Trophoblast cell (in vitro differentiated cells and primary cell): ENCODE measurements at regions not wholly inside any gene's neighbourhood (a gene's known extent, or its start where the extent isn't known, plus 50 kb on each side); places are given as distances from the start of the nearest gene placed in this dataset.

Source experiments
- DNase-seq, 2 donors: peaks; one replicate each; pipeline ENCODE4 v3.0.0-alpha.2; 2016
- H2AFZ ChIP-seq: 2 replicates; pipeline ENCODE4 v1.6.1; 2013; ENCODE audit warnings: low read length, moderate library complexity, mild to moderate bottlenecking; ENCODE audit not compliant: insufficient read depth, poor library complexity
- H2AK5ac ChIP-seq: 2 replicates; pipeline ENCODE4 v1.6.1; 2013; ENCODE audit warnings: mild to moderate bottlenecking, low read length
- H2BK120ac ChIP-seq: 2 replicates; pipeline ENCODE4 v1.6.1; 2013; ENCODE audit warnings: low read length, mild to moderate bottlenecking, moderate library complexity; ENCODE audit not compliant: insufficient read depth, poor library complexity
- H2BK12ac ChIP-seq: 2 replicates; pipeline ENCODE4 v1.6.1; 2013; ENCODE audit warnings: mild to moderate bottlenecking, low read length, moderate library complexity
- H2BK5ac ChIP-seq: 2 replicates; pipeline ENCODE4 v1.6.1; 2013; ENCODE audit warnings: low read length, low read depth, moderate library complexity, mild to moderate bottlenecking; ENCODE audit not compliant: poor library complexity
- H3K14ac ChIP-seq: 2 replicates; pipeline ENCODE4 v1.6.1; 2013; ENCODE audit warnings: mild to moderate bottlenecking, low read length
- H3K18ac ChIP-seq: 2 replicates; pipeline ENCODE4 v1.6.1; 2013; ENCODE audit warnings: mild to moderate bottlenecking, low read length
- H3K23ac ChIP-seq: 2 replicates; pipeline ENCODE4 v1.6.1; 2013; ENCODE audit warnings: low read length
- H3K27ac ChIP-seq: 2 replicates; pipeline ENCODE4 v1.5.1; 2013; ENCODE audit warnings: low read depth, mild to moderate bottlenecking, inconsistent platforms, low read length, moderate library complexity
- H3K27me3 ChIP-seq: 2 replicates; pipeline ENCODE4 v1.6.1; 2013; ENCODE audit warnings: inconsistent platforms, mild to moderate bottlenecking, low read length, moderate library complexity; ENCODE audit not compliant: insufficient read depth
- H3K36me3 ChIP-seq, 2 experiments: 1 replicate in 1 of 2; 2 replicates in 1 of 2; pipeline ENCODE4 v1.6.1; 2013; ENCODE audit warnings: low read length in 2 of 2, mild to moderate bottlenecking in 2 of 2, moderate library complexity in 1 of 2; ENCODE audit not compliant: insufficient read depth in 2 of 2, control insufficient read depth in 1 of 2
- H3K4ac ChIP-seq: 2 replicates; pipeline ENCODE4 v1.6.1; 2013; ENCODE audit warnings: low read depth, mild to moderate bottlenecking, low read length, moderate library complexity
- H3K4me1 ChIP-seq, 2 experiments: 1 replicate in 1 of 2; 2 replicates in 1 of 2; pipeline ENCODE4 v1.6.1; 2013; ENCODE audit warnings: low read length in 2 of 2, mild to moderate bottlenecking in 2 of 2, moderate library complexity in 1 of 2; ENCODE audit not compliant: insufficient read depth in 2 of 2, control insufficient read depth in 1 of 2
- H3K4me2 ChIP-seq: 2 replicates; pipeline ENCODE4 v1.6.1; 2013; ENCODE audit warnings: inconsistent platforms, mild to moderate bottlenecking, low read length, moderate library complexity
- H3K4me3 ChIP-seq: 2 replicates; pipeline ENCODE4 v1.5.1; 2013; ENCODE audit warnings: mild to moderate bottlenecking, low read depth, low read length, inconsistent platforms
- H3K79me1 ChIP-seq: one replicate; pipeline ENCODE4 v1.6.1; 2013; ENCODE audit warnings: low read length
- H3K79me2 ChIP-seq: 2 replicates; pipeline ENCODE4 v1.6.1; 2013; ENCODE audit warnings: low read length, mild to moderate bottlenecking; ENCODE audit not compliant: control insufficient read depth, insufficient read depth, poor library complexity
- H3K9ac ChIP-seq: 2 replicates; pipeline ENCODE4 v1.6.1; 2013; ENCODE audit warnings: mild to moderate bottlenecking, low read length
- H3K9me3 ChIP-seq: 2 replicates; pipeline ENCODE4 v1.6.1; 2013; ENCODE audit warnings: low read depth, mild to moderate bottlenecking, control low read depth, inconsistent platforms, low read length; ENCODE audit not compliant: insufficient read depth
- H4K12ac ChIP-seq: 2 replicates; pipeline ENCODE4 v1.6.1; 2013; ENCODE audit warnings: low read depth, mild to moderate bottlenecking, low read length, moderate library complexity
- H4K8ac ChIP-seq: 2 replicates; pipeline ENCODE4 v1.6.1; 2013; ENCODE audit warnings: low read depth, mild to moderate bottlenecking, low read length, moderate library complexity
- H4K91ac ChIP-seq: one replicate; pipeline ENCODE4 v1.6.1; 2013; ENCODE audit warnings: low read depth, mild to moderate bottlenecking, low read length, moderate library complexity
- WGBS: extraction: QIAGEN DNeasy Blood & Tissue Kit; methylation state at CpG from one replicate; pipeline ENCODE4 v1.1.7; 2013; ENCODE audit warnings: missing lambda C conversion rate; ENCODE audit not compliant: insufficient read length, insufficient coverage; ENCODE audit errors: extremely low coverage; 5-methylcytosine and 5-hydroxymethylcytosine counted together

DNA sequence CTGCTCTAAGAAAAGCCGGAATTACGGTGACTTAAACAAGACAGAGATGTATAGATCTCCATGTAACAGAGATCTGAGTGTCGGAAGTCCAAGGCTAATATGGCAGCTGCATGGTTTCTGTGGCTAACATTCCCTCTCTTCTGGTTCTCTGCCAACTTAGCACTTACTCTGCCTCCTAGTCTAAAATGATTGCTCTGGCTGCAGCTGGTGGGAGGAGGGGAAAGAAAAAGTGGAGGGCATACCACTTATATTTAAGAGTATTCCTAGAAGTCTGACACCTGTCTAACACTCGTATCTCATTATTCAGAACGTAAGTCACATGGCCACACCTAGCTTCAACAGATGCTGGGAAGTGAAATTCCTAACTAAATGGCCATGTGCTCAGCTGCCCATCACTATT is 551.5 kb upstream of the TLE4 start:
- Histone ChIP-seq H3K36me3 (no peaks in the 10 kb centered on the region), H3K4me1 (peaks cover 0 to 6% of the 10 kb centered on the region in 2 experiments), H3K14ac (no peak overlapping the region), H2BK120ac (no peak overlapping the region), H2BK12ac (no peak overlapping the region), H3K4me3 (no peak overlapping the region), H4K12ac (no peak overlapping the region), H2AK5ac (no peak overlapping the region), H4K8ac (no peak overlapping the region), H4K91ac (no peak overlapping the region), H2AFZ (no peak overlapping the region), H3K79me2 (no peaks in the 10 kb centered on the region), H3K27ac (no peak overlapping the region), H3K18ac (no peak overlapping the region), H3K23ac (no peak overlapping the region), H3K9me3 (no peaks in the 10 kb centered on the region), H3K9ac (no peak overlapping the region), H3K4ac (no peak overlapping the region), H2BK5ac (no peak overlapping the region), H3K4me2 (no peak overlapping the region), H3K79me1 (peaks cover 4% of the 10 kb centered on the region), H3K27me3 (no peaks in the 10 kb centered on the region)
- no peak for DNase-seq
- WGBS: no CpG with 5 or more reads among the region's 5 CpGs

DNA sequence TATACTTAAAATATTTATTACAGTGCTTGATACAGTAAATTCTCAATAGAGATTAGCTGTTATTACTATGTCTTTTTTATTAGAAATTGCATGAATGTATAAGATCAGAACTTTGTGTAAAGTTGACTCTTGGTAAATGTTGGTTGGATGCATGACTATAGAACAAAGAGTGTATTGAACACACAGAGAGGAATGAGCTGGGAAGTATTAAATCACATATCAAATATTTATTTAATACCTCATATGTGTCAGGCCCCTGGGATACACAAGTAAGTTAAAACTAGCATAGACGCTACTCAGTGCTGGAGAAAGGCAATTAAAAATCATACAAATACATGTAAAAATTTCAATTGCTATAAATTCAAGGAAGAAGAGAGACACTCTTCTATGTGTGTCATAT is 550.7 kb upstream of the TLE4 start:
- no peak overlapping the region for H3K27ac ChIP-seq
- no peak overlapping the region for H3K23ac ChIP-seq
- H2BK5ac ChIP-seq: no peak overlapping the region
- H3K36me3 ChIP-seq: no peaks in the 10 kb centered on the region
- H4K12ac ChIP-seq: no peak overlapping the region
- H2AK5ac ChIP-seq: no peak overlapping the region
- no CpG with 5 or more reads among the region's 1 CpG for WGBS
- peaks cover 0 to 4% of the 10 kb centered on the region in 2 experiments for H3K4me1 ChIP-seq
- H4K8ac ChIP-seq: no peak overlapping the region
- H3K79me2 ChIP-seq: no peaks in the 10 kb centered on the region
- H2AFZ ChIP-seq: no peak overlapping the region
- H3K79me1 ChIP-seq: peaks cover 4% of the 10 kb centered on the region
- H2BK12ac ChIP-seq: no peak overlapping the region
- no peak overlapping the region for H2BK120ac ChIP-seq
- H3K4me2 ChIP-seq: no peak overlapping the region
- no peak for DNase-seq
- no peak overlapping the region for H3K14ac ChIP-seq
- H3K18ac ChIP-seq: no peak overlapping the region
- H4K91ac ChIP-seq: no peak overlapping the region
- no peak overlapping the region for H3K4me3 ChIP-seq
- H3K9me3 ChIP-seq: no peaks in the 10 kb centered on the region
- no peak overlapping the region for H3K4ac ChIP-seq
- no peak overlapping the region for H3K9ac ChIP-seq
- H3K27me3 ChIP-seq: no peaks in the 10 kb centered on the region

DNA sequence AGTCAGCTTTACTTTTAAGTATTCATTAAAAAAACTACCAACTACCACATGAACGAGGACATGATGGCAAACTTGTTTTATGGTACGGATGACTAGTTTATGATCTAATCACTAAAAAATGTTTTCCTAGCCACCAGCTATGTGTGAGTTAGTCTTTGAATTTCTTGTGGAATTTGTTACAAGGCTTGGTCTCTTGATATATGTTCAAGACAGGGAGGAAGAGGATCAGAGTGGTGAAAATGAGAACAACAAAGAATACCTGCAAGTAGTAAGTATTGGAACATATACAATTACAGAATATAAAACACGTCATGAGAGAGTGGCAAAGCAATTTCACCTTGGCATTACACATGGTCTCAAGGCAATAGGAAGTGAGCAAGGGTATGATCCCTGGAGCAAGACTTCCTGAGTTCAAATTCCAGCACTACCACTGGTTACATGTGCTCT is 548.6 kb upstream of the TLE4 start:
- Histone ChIP-seq H3K4me2 (no peak overlapping the region), H3K27ac (no peak overlapping the region), H2BK120ac (no peak overlapping the region), H2AK5ac (no peak overlapping the region), H4K8ac (no peak overlapping the region), H3K4me1 (peaks cover 0 to 6% of the 10 kb centered on the region in 2 experiments), H4K12ac (no peak overlapping the region), H3K27me3 (no peaks in the 10 kb centered on the region), H3K18ac (no peak overlapping the region), H3K9ac (no peak overlapping the region), H3K36me3 (no peaks in the 10 kb centered on the region), H3K79me1 (peaks cover 4% of the 10 kb centered on the region), H3K14ac (no peak overlapping the region), H3K9me3 (no peaks in the 10 kb centered on the region), H2BK5ac (no peak overlapping the region), H3K79me2 (no peaks in the 10 kb centered on the region), H3K23ac (no peak overlapping the region), H3K4ac (no peak overlapping the region), H4K91ac (no peak overlapping the region), H2AFZ (no peak overlapping the region), H3K4me3 (no peak overlapping the region), H2BK12ac (no peak overlapping the region)
- WGBS: no CpG with 5 or more reads among the region's 3 CpGs
- peak; percentile 21 to 88 for DNase-seq

DNA sequence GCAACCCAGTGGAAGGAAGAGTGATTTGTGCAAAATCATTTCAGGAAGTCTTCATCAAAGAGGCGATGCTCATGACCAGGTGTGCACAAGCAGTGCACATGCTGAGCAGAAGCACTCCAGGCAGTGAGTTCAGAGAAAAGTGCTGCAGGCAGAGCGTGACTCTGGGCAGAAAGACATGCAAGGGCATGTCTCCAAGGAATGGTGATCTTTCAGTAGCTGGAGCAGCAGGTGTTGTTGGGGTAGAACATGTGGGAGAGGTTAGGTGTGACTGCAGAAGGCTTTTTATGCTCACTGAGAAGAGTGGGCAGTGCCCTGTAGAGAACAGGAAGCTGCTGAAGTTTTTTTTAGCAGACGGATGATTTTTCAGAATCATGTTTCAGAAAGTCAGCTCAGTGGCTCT is 545.4 kb upstream of the TLE4 start:
- H2BK12ac ChIP-seq: no peak overlapping the region
- no peaks in the 10 kb centered on the region for H3K9me3 ChIP-seq
- H4K91ac ChIP-seq: peak overlapping the region; percentile 52
- H3K36me3 ChIP-seq: no peaks in the 10 kb centered on the region
- no peak overlapping the region for H4K8ac ChIP-seq
- H2AK5ac ChIP-seq: no peak overlapping the region
- no peak overlapping the region for H3K18ac ChIP-seq
- no peak overlapping the region for H3K23ac ChIP-seq
- H3K14ac ChIP-seq: no peak overlapping the region
- no peak overlapping the region for H4K12ac ChIP-seq
- H3K4me3 ChIP-seq: no peak overlapping the region
- H2BK5ac ChIP-seq: no peak overlapping the region
- H2BK120ac ChIP-seq: peak overlapping the region; percentile 64
- peak; percentile 45 to 72 for DNase-seq
- no peak overlapping the region for H3K9ac ChIP-seq
- no peak overlapping the region for H3K4me2 ChIP-seq
- no peak overlapping the region for H2AFZ ChIP-seq
- H3K27me3 ChIP-seq: no peaks in the 10 kb centered on the region
- H3K4me1 ChIP-seq: peaks cover 0 to 6% of the 10 kb centered on the region in 2 experiments
- H3K4ac ChIP-seq: no peak overlapping the region
- no peak overlapping the region for H3K27ac ChIP-seq
- WGBS: no CpG with 5 or more reads among the region's 3 CpGs
- no peaks in the 10 kb centered on the region for H3K79me2 ChIP-seq
- H3K79me1 ChIP-seq: peaks cover 4% of the 10 kb centered on the region
